ENCODE measurements at regions not wholly inside any gene's neighbourhood (a gene's known extent, or its start where the extent isn't known, plus 50 kb on each side); places are given as distances from the start of the nearest gene placed in this dataset.

DNA sequence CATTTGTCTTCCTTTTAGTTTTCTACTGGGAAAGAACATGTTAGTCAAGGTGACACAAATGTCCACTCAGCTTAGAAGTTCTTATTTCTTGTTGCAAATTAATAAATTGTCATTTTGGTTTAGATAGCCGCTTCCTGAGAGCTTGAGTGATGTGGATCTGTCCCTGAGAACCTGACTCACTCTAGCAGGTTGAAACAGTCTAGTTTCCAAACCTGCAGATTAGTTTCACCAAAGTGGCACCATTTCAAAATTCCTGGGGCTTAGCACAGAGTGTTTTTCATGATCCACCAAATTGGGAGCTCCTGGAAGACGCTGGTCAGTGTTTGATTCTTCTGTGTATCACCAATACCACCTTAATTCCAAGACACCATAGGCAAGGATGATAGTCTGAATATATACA lies 119.4 kb upstream of the TSC22D1 start:
- H2BK5ac ChIP-seq (ENCODE audit: low read depth, low read length): no peak overlapping the region
- no peak overlapping the region for H2BK12ac ChIP-seq (ENCODE audit: low read depth, low read length)
- no peaks in the 10 kb centered on the region for H3K79me1 ChIP-seq (ENCODE audit: low read depth, low read length)
- H2AFZ ChIP-seq (ENCODE audit: low read length): no peak overlapping the region
- POLR2A ChIA-PET (ENCODE audit: partially characterized antibody): no interaction called here
- H4K5ac ChIP-seq (ENCODE audit: insufficient read length, low read depth, low read length): no peak overlapping the region
- no peak overlapping the region for H3K27ac ChIP-seq (ENCODE audit: low read depth, low read length)
- DNase-seq (ENCODE audit: low read depth in 1 of 2, low spot score in 2 of 2): no peak
- no peak overlapping the region for H3K9ac ChIP-seq (replicated peaks in 1 of 4; ENCODE audit: extremely low read depth in 1 of 4, low read depth in 3 of 4, low read length in 3 of 4)
- 95% methylated on average over 2 of the region's 2 CpGs; no CpG with 5 or more reads in 1 of the 2 experiments for WGBS, 2 experiments (ENCODE audit: extremely low coverage in 1 of 2, insufficient coverage in 1 of 2, insufficient read length in 1 of 2, insufficient replicate concordance in 2 of 2, low coverage in 1 of 2, low lambda C conversion rate in 2 of 2, missing lambda C conversion rate in 1 of 2)
- no peak overlapping the region for H3K4ac ChIP-seq (replicated peaks; ENCODE audit: insufficient read length, low read depth, low read length)
- H4K8ac ChIP-seq (ENCODE audit: extremely low read depth, insufficient read depth, low read length): no peak overlapping the region
- H3K14ac ChIP-seq (ENCODE audit: insufficient read length): no peak overlapping the region
- H3K23me2 ChIP-seq (ENCODE audit: low read depth, low read length): no peaks in the 10 kb centered on the region
- H4K91ac ChIP-seq (replicated peaks; ENCODE audit: insufficient read length, low read length): no peak overlapping the region
- TF ChIP-seq RFX5 (IDR thresholded peaks at IDR 0.05; ENCODE audit: borderline replicate concordance, low read depth, low read length) (no peak), FOSL1 (IDR thresholded peaks at IDR 0.05; ENCODE audit: insufficient read depth, low read depth, low read length) (no peak), GABPA (IDR thresholded peaks at IDR 0.05; ENCODE audit: borderline replicate concordance, insufficient read depth, low read length) (no peak), SP4 (IDR thresholded peaks at IDR 0.05; ENCODE audit: low read length) (no peak), TAF1 (IDR thresholded peaks at IDR 0.05; ENCODE audit: low read depth, low read length) (no peak), CEBPB (IDR thresholded peaks at IDR 0.05; ENCODE audit: low read depth, low read length) (no peak), KDM1A (IDR thresholded peaks at IDR 0.05; ENCODE audit: borderline replicate concordance, low read length) (no peak), BACH1 (IDR thresholded peaks at IDR 0.05; ENCODE audit: low read length) (no peak), HDAC6 (IDR thresholded peaks at IDR 0.05; ENCODE audit: low read depth, low read length) (no peak), CBX5 (IDR thresholded peaks at IDR 0.05; ENCODE audit: low read depth, low read length) (no peak), GTF2F1 (IDR thresholded peaks at IDR 0.05; ENCODE audit: borderline replicate concordance, low read depth, low read length) (no peak), EGR1 (IDR thresholded peaks at IDR 0.05; ENCODE audit: borderline replicate concordance, low read depth, low read length) (no peak), RNF2 (IDR thresholded peaks at IDR 0.05; ENCODE audit: borderline replicate concordance, low read depth, low read length, missing control alignments, poor library complexity, severe bottlenecking) (no peak), TCF12 (IDR thresholded peaks at IDR 0.05; ENCODE audit: low read depth, low read length) (no peak), SP1 (IDR thresholded peaks at IDR 0.05; ENCODE audit: low read depth, low read length) (no peak), TBP (IDR thresholded peaks at IDR 0.05; ENCODE audit: low read depth, low read length) (no peak), SP2 (IDR thresholded peaks at IDR 0.05; ENCODE audit: low read length) (no peak)
- no peak overlapping the region for H2BK120ac ChIP-seq (replicated peaks; ENCODE audit: low read depth, low read length)
- H3K4me3 ChIP-seq (ENCODE audit: extremely low read depth in 1 of 4, insufficient read depth in 2 of 4, low read depth in 3 of 4, low read length in 4 of 4): no peak overlapping the region
- H3K27me3 ChIP-seq (replicated peaks in 1 of 4; ENCODE audit: control insufficient read depth in 3 of 4, extremely low read depth in 1 of 4, insufficient read depth in 3 of 4, low read length in 3 of 4): no peaks in the 10 kb centered on the region
- H2BK20ac ChIP-seq (ENCODE audit: low read length): no peak overlapping the region
- no peak overlapping the region for H3K56ac ChIP-seq (replicated peaks; ENCODE audit: insufficient read length, low read depth, low read length)
- no peaks in the 10 kb centered on the region for H3K79me2 ChIP-seq (ENCODE audit: control insufficient read depth in 1 of 2, insufficient read depth in 2 of 2, low read length in 2 of 2)
- H2BK15ac ChIP-seq (ENCODE audit: low read length): no peak overlapping the region
- H3K23ac ChIP-seq (ENCODE audit: insufficient read length): no peak overlapping the region
- no peaks in the 10 kb centered on the region for H4K20me1 ChIP-seq (replicated peaks in 1 of 2; ENCODE audit: control insufficient read depth in 1 of 2, insufficient read depth in 2 of 2, low read length in 2 of 2)
- no peaks in the 10 kb centered on the region for H3K36me3 ChIP-seq (ENCODE audit: control insufficient read depth in 2 of 4, insufficient read depth in 4 of 4, low read length in 3 of 4)
- H3K18ac ChIP-seq (ENCODE audit: extremely low read depth, low read length): no peak overlapping the region
- FAIRE-seq: no peak
- no peak overlapping the region for H2AK5ac ChIP-seq (ENCODE audit: low read depth, low read length)
- CTCF ChIA-PET (ENCODE audit: partially characterized antibody): no interaction called here
- H3K9me3 ChIP-seq (ENCODE audit: insufficient read depth in 2 of 2, low read depth in 1 of 2, low read length in 1 of 2): no peaks in the 10 kb centered on the region
- no peaks in the 10 kb centered on the region for H3K4me1 ChIP-seq (replicated peaks in 1 of 4; ENCODE audit: control insufficient read depth in 3 of 4, insufficient read depth in 4 of 4, low read length in 3 of 4)
- no peak overlapping the region for H3K4me2 ChIP-seq (ENCODE audit: insufficient read depth in 1 of 2, low read depth in 2 of 2, low read length in 2 of 2)
